ENCODE measurements at regions not wholly inside any gene's neighbourhood (a gene's known extent, or its start where the extent isn't known, plus 50 kb on each side); places are given as distances from the start of the nearest gene placed in this dataset.

DNA sequence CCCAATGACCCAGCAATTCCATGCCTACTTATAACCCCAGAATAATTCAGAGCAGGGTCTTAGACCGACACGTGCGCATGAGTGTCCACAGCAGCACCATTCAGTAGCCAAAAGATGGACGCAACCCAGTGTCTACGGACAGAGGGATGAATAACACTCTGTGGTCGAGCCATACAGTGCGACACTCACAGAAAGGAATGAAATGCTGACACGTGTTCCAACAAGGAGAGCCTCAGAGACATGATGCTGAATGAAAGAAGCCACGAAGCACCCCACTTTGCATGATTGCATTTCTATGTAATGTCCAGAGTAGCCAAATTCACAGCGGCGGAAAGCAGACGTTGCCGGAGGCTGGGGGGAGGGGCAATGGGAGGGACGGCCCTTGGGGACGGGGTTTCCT, 134.4 kb downstream of the CTTN start:
- no peak for DNase-seq
- in situ Hi-C loops (cut with HindIII; ENCODE audit: low pct_ligation_motif_present, low sequenced_read_pairs), result no loop called here
- Histone ChIP-seq H3K27ac (no peak overlapping the region), H3K36me3 (replicated peaks) (no peaks in the 10 kb centered on the region), H3K27me3 (replicated peaks) (no peaks in the 10 kb centered on the region), H3K4me3 (ENCODE audit: low read depth, low read length) (no peak overlapping the region)
- TF ChIP-seq, protein P1, sequence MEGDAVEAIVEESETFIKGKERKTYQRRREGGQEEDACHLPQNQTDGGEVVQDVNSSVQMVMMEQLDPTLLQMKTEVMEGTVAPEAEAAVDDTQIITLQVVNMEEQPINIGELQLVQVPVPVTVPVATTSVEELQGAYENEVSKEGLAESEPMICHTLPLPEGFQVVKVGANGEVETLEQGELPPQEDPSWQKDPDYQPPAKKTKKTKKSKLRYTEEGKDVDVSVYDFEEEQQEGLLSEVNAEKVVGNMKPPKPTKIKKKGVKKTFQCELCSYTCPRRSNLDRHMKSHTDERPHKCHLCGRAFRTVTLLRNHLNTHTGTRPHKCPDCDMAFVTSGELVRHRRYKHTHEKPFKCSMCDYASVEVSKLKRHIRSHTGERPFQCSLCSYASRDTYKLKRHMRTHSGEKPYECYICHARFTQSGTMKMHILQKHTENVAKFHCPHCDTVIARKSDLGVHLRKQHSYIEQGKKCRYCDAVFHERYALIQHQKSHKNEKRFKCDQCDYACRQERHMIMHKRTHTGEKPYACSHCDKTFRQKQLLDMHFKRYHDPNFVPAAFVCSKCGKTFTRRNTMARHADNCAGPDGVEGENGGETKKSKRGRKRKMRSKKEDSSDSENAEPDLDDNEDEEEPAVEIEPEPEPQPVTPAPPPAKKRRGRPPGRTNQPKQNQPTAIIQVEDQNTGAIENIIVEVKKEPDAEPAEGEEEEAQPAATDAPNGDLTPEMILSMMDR (IDR thresholded peaks at IDR 0.05; ENCODE audit: low read depth, low read length, missing control alignments), result no peak

DNA sequence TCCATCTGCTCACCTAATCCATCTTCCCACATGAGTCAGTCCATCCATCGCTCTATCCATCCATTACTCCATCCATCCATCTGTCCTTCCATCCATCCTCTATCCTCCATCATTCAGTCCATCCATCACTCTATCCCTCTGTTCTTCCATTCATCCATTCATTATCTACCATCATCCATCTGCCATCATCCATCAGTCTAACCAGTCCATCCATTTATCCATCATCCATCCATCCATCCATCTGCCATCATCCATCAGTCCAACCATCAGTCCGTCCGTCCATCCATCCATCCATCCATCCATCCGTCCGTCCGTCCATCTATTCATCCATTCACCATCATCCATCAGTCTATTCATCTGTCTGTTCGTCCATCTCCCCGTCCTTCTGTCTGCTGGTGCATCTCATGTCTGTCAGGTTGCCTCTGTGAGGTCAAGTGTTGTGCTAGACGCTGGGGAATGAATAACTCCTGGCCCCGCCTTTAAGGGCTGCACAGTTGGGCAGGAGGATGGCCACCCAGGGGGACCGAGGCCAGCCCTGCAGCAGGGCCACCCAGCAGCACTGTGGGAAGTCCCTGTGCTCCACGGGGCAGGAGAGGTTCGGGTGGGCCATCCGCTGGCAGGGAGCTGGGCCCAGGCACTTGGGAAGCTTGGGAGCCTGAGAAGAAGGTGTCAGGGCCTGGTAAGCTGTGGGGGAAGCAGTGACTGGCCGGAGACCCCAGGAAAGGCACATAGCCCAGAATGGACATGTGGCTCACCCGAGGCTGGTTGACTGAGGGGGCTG, 137.1 kb downstream of the CTTN start:
- no peaks in the 10 kb centered on the region for H3K27me3 ChIP-seq (replicated peaks)
- TF ChIP-seq, protein P1 (IDR thresholded peaks at IDR 0.05; ENCODE audit: low read depth, low read length, missing control alignments), result no peak
- H3K36me3 ChIP-seq (replicated peaks), result no peaks in the 10 kb centered on the region
- in situ Hi-C loops (cut with HindIII; ENCODE audit: low pct_ligation_motif_present, low sequenced_read_pairs), result no loop called here
- DNase-seq, result no peak
- no peak overlapping the region for H3K4me3 ChIP-seq (ENCODE audit: low read depth, low read length)
- H3K27ac ChIP-seq, result no peak overlapping the region

DNA sequence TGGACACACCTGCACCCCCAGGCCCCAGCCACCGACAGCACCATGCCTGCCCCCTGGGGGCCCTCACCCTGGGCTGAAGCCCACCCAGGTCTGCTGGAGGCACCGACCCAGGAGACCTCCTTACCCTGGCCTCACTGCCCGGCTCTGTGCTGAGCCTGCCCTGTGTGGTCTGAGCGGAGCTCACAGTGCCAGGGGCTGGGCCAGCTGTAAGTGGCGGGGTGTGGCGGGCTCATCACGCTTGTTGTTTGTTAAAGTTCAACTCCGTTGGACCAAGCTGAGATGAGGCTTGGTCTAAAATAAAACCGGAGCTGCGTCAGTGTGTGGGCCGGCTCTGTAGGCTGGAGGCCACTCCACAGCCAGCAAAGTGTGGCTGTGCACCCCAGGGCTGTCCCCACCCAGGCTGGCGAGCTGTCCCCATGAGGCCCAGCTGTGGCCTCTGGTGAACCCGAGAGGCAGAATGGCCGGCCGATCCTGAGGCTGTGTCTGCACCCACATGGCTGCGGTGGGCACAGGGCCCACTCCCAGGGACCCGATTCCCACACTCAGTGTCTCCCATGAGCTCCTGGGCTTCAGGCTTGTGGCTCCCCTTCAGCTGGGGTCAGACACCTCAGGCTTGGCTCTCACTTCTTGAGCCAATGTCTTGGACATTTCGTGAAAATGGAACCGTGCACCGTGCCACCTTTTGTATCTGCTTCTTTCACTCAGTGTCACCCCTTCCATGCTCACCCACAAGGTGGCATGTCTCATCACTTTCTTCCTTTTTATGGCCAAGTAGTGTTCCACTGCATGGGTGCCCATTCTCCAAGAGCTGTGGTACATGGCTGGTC, 137.9 kb downstream of the CTTN start:
- Histone ChIP-seq H3K36me3 (replicated peaks) (no peaks in the 10 kb centered on the region), H3K4me3 (ENCODE audit: low read depth, low read length) (no peak overlapping the region), H3K27me3 (replicated peaks) (no peaks in the 10 kb centered on the region), H3K27ac (no peak overlapping the region)
- DNase-seq, result no peak
- TF ChIP-seq, protein P1 (IDR thresholded peaks at IDR 0.05; ENCODE audit: low read depth, low read length, missing control alignments), result no peak
- in situ Hi-C loops (cut with HindIII; ENCODE audit: low pct_ligation_motif_present, low sequenced_read_pairs), result no loop called here

DNA sequence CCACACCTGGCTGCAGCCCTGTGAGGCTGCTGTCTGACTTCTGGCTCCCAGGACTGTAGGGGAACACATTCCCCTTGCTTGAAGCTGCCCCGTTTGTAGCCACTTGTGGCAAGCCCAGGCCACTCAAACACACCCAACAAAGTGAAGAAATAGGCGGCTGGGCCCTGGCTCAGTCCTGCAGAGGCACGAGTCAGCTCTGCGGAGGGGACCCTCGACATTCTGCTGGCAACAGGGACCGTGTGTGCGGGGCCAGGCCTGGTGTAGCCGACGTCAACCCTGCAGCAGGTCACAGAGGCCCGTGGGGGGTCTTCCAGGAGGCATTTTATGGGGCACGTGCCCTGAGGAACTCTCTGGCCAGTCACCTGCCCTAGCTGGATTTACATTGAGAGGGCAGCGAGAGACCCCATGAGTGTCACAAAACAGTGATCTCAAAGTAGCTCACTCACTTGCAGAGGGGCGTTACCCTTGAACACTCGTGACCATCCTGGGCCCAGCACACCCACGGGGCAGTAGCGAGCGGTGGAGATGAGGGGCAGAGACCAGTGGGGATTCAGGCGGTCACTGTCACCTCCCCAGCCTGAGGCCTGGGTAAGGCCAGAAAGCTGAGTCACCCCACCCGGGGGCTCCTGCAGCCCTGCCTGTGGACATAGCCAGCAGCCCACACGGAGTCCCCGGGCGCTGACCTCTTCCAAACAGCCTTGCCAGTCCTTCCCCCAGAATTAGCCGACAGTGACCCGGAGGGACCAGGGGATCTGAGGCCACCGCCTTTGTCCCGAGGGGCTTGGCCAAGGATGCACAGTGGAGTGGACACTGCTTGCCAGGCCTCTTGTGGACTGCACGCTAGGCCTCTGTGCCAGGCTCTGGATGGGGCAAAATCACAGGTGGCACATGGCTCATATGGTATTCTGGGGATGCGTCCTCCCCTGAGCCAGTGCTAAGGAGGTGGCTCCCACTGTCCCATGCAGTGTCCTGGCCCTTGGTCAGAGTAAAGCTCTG, 139.5 kb downstream of the CTTN start:
- no peak for DNase-seq
- H3K27me3 ChIP-seq (replicated peaks), result no peaks in the 10 kb centered on the region
- no peaks in the 10 kb centered on the region for H3K36me3 ChIP-seq (replicated peaks)
- TF ChIP-seq, protein P1 (IDR thresholded peaks at IDR 0.05; ENCODE audit: low read depth, low read length, missing control alignments), result no peak
- no peak overlapping the region for H3K4me3 ChIP-seq (ENCODE audit: low read depth, low read length)
- no peak overlapping the region for H3K27ac ChIP-seq
- in situ Hi-C loops (cut with HindIII; ENCODE audit: low pct_ligation_motif_present, low sequenced_read_pairs), result no loop called here

DNA sequence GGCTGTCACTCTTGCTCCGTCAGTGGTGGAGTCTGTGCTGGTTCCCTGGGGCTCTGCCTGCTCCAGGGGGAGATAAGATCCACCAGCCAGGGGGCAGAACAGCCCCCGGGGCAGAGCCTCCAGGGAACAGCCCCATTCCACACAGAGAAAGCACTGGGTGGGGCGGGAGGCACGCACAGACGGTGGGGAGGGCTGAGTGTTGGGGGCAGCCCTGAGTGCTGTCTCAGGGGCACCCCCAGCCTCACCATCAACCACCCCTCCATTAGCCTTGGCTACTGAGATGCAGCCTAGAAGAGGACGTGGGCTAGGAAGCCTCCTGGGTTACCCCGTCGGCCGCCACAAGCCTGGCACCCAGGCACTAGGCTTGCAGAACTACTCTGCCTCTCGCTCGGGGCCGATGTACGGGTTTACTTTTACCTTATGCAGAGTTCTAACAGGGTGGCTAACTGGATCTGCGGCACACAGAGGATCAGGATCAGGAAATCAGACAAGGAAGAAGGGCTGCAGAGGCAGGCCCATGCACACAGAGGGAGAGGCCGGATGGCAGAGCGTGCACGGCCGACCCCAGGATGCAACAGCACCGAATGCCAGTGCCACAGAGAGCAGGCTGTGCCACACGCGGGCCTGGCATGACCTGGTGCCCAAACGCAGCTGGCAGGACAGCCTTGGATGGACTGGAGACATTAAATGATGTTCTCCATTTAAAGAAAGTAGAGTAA, 140.5 kb downstream of the CTTN start:
- in situ Hi-C loops (cut with HindIII; ENCODE audit: low pct_ligation_motif_present, low sequenced_read_pairs), result no loop called here
- DNase-seq, result no peak

More for the DNA sequence above, 140.5 kb downstream of the CTTN start:
- Histone ChIP-seq H3K27me3 (replicated peaks) (no peaks in the 10 kb centered on the region), H3K36me3 (replicated peaks) (no peaks in the 10 kb centered on the region), H3K27ac (no peak overlapping the region), H3K4me3 (ENCODE audit: low read depth, low read length) (no peak overlapping the region)
- TF ChIP-seq, protein P1 (IDR thresholded peaks at IDR 0.05; ENCODE audit: low read depth, low read length, missing control alignments), result no peak
